ENCODE measurements at regions not wholly inside any gene's neighbourhood (a gene's known extent, or its start where the extent isn't known, plus 50 kb on each side); places are given as distances from the start of the nearest gene placed in this dataset.

DNA sequence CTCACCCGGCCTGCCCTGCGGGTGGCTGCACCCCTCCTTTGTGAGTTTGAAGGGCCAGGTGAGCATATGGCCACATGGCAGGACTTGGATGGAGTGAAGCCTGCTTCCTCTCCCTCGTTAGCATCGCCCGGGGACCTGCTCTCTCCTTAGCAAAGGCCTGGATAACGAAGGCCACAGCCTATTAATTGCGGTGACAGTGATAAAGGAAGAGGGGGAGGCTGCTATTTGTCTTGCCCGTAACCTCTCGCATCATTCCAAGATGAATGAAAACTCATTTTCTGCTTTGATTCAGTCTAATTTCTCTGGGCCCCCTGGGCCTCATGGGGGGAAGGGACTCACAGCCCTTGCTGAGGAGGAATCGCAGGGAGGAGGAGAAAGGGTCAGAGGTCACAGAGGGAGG lies 68.5 kb upstream of the LHX1 start:
- FAIRE-seq (no peak), DNase-seq (ENCODE audit: low read depth) (no peak)
- H3K36me3 ChIP-seq (ENCODE audit: control insufficient read depth, insufficient read depth, low read length) = no peaks in the 10 kb centered on the region
- H3K27me3 ChIP-seq (ENCODE audit: control insufficient read depth, insufficient read depth, low read length) = no peaks in the 10 kb centered on the region
- H3K4me3 ChIP-seq (ENCODE audit: low read depth, low read length) = no peak overlapping the region
- TF ChIP-seq, protein P1, sequence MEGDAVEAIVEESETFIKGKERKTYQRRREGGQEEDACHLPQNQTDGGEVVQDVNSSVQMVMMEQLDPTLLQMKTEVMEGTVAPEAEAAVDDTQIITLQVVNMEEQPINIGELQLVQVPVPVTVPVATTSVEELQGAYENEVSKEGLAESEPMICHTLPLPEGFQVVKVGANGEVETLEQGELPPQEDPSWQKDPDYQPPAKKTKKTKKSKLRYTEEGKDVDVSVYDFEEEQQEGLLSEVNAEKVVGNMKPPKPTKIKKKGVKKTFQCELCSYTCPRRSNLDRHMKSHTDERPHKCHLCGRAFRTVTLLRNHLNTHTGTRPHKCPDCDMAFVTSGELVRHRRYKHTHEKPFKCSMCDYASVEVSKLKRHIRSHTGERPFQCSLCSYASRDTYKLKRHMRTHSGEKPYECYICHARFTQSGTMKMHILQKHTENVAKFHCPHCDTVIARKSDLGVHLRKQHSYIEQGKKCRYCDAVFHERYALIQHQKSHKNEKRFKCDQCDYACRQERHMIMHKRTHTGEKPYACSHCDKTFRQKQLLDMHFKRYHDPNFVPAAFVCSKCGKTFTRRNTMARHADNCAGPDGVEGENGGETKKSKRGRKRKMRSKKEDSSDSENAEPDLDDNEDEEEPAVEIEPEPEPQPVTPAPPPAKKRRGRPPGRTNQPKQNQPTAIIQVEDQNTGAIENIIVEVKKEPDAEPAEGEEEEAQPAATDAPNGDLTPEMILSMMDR (IDR thresholded peaks at IDR 0.05; ENCODE audit: insufficient read depth, low read length, severe bottlenecking) = no peak

- Histone ChIP-seq H3K4me3 (ENCODE audit: low read depth, low read length) (no peak overlapping the region), H3K36me3 (ENCODE audit: control insufficient read depth, insufficient read depth, low read length) (no peaks in the 10 kb centered on the region), H3K27me3 (ENCODE audit: control insufficient read depth, insufficient read depth, low read length) (no peaks in the 10 kb centered on the region)
- FAIRE-seq = no peak
- no peak for DNase-seq (ENCODE audit: low read depth)
- TF ChIP-seq, protein P1 (IDR thresholded peaks at IDR 0.05; ENCODE audit: insufficient read depth, low read length, severe bottlenecking) = no peak
Observed at GRCh38 chr17:36869441-36869840, 67.8 kb upstream of the LHX1 start.

GRCh38 chr17:36869856-36870719 lies 67.2 kb upstream of the LHX1 start:
- TF ChIP-seq, protein P1 (IDR thresholded peaks at IDR 0.05; ENCODE audit: insufficient read depth, low read length, severe bottlenecking) = peak; percentile 33
- H3K27me3 ChIP-seq (ENCODE audit: control insufficient read depth, insufficient read depth, low read length) = no peaks in the 10 kb centered on the region
- DNase-seq (ENCODE audit: low read depth) (peak; percentile 58), FAIRE-seq (no peak)
- H3K4me3 ChIP-seq (ENCODE audit: low read depth, low read length) = no peak overlapping the region
- H3K36me3 ChIP-seq (ENCODE audit: control insufficient read depth, insufficient read depth, low read length) = no peaks in the 10 kb centered on the region

GRCh38 chr17:36870720-36870999 lies 66.6 kb upstream of the LHX1 start:
- TF ChIP-seq, protein P1 (IDR thresholded peaks at IDR 0.05; ENCODE audit: insufficient read depth, low read length, severe bottlenecking) = no peak
- Histone ChIP-seq H3K4me3 (ENCODE audit: low read depth, low read length) (no peak overlapping the region), H3K27me3 (ENCODE audit: control insufficient read depth, insufficient read depth, low read length) (no peaks in the 10 kb centered on the region), H3K36me3 (ENCODE audit: control insufficient read depth, insufficient read depth, low read length) (no peaks in the 10 kb centered on the region)
- DNase-seq (ENCODE audit: low read depth) (no peak), FAIRE-seq (no peak)

GRCh38 chr17:36875698-36876293 lies 61.5 kb upstream of the LHX1 start:
- no peaks in the 10 kb centered on the region for H3K36me3 ChIP-seq (ENCODE audit: control insufficient read depth, insufficient read depth, low read length)
- DNase-seq (ENCODE audit: low read depth) = no peak
- TF ChIP-seq, protein P1 (IDR thresholded peaks at IDR 0.05; ENCODE audit: insufficient read depth, low read length, severe bottlenecking) = no peak
- no peak overlapping the region for H3K4me3 ChIP-seq (ENCODE audit: low read depth, low read length)
- no peaks in the 10 kb centered on the region for H3K27me3 ChIP-seq (ENCODE audit: control insufficient read depth, insufficient read depth, low read length)
- FAIRE-seq = no peak

Measured in bronchial epithelial cell (primary cell).